ENCODE measurements at regions not wholly inside any gene's neighbourhood (a gene's known extent, or its start where the extent isn't known, plus 50 kb on each side); places are given as distances from the start of the nearest gene placed in this dataset.

DNA sequence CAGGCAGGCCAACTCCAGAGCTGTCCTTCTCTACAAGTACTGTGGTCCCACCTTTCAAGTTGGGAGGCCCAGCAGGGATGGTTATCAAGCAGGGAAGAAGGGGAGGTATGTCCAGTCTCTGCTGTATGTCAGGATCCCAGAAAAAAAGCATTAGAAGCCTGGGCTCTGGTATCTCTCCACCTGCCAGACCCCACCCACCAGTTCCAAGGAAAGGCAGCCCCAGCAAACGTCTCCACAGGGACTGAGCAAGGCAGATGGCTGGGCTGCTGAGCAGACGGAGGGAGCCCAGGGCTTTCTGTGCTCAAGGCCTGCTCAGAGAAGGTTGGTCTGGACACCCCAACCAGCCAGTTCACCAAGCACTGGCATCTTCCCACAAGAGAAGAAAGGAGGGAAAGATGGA lies 287.8 kb downstream of the XXYLT1 start:
- no peak overlapping the region for H3K27ac ChIP-seq (ENCODE audit: insufficient read length, low read depth, low read length)
- H3K9me3 ChIP-seq (ENCODE audit: control insufficient read depth, low read depth, low read length), result no peaks in the 10 kb centered on the region
- no peaks in the 10 kb centered on the region for H3K79me1 ChIP-seq (ENCODE audit: insufficient read depth, low read depth, low read length, poor library complexity, severe bottlenecking)
- peaks cover 6 to 7% of the 10 kb centered on the region in 2 experiments; a peak in 3 of 5 replicates for H3K9me3 Mint-ChIP-seq
- no peak for DNase-seq
- no peak overlapping the region for H2BK5ac ChIP-seq (ENCODE audit: insufficient read length, low read length)
- no peaks in the 10 kb centered on the region for H3K79me2 ChIP-seq (ENCODE audit: insufficient read depth, low read length)
- H3K27me3 Mint-ChIP-seq (ENCODE audit: low read depth), result peaks cover 14% of the 10 kb centered on the region
- H3K4me1 ChIP-seq (ENCODE audit: insufficient read depth, low read length), result no peaks in the 10 kb centered on the region
- no peak overlapping the region for H3K14ac ChIP-seq (ENCODE audit: insufficient read depth, low read length)
- no peak overlapping the region for H2AK5ac ChIP-seq (ENCODE audit: insufficient read length, low read length)
- no peak overlapping the region for H3K4me2 ChIP-seq (ENCODE audit: insufficient read depth, insufficient read length, low read length)
- TF ChIP-seq CTCF (conservative IDR thresholded peaks at IDR 0.05), result no peak
- no peaks in the 10 kb centered on the region for H4K20me1 ChIP-seq (ENCODE audit: control insufficient read depth, insufficient read depth, insufficient read length)
- H2AFZ ChIP-seq (ENCODE audit: low read length), result no peak overlapping the region
- no peaks in the 10 kb centered on the region; the same call in 1 of the 2 replicates for H3K27me3 ChIP-seq (ENCODE audit: insufficient read depth, low read length)
- no peak overlapping the region for H2BK120ac ChIP-seq (ENCODE audit: low read depth, low read length, poor library complexity, severe bottlenecking)
- H3K4me3 Mint-ChIP-seq, result no peak overlapping the region
- H2BK12ac ChIP-seq (ENCODE audit: insufficient read length, low read depth, low read length), result no peak overlapping the region
- H3K9ac ChIP-seq (ENCODE audit: extremely low read depth, insufficient read length, low read length), result no peak overlapping the region
- H2BK15ac ChIP-seq (ENCODE audit: low read depth, low read length), result no peak overlapping the region
- no peak overlapping the region for H3K18ac ChIP-seq (ENCODE audit: insufficient read length, low read depth, low read length)
- no peak overlapping the region; a peak in 1 of 7 replicates for H3K27ac Mint-ChIP-seq
- H2BK20ac ChIP-seq (ENCODE audit: low read depth, low read length, poor library complexity, severe bottlenecking), result no peak overlapping the region
- no peaks in the 10 kb centered on the region for H3K23me2 ChIP-seq (ENCODE audit: insufficient read length, low read depth, low read length, poor library complexity, severe bottlenecking)
- no peak overlapping the region for H3K4ac ChIP-seq (ENCODE audit: low read depth, low read length)
- no peak overlapping the region for H3K56ac ChIP-seq (ENCODE audit: insufficient read length, low read depth, low read length)
- H3K4me1 Mint-ChIP-seq, result peaks cover 5 to 11% of the 10 kb centered on the region in 2 experiments
- no peak overlapping the region for H4K5ac ChIP-seq (ENCODE audit: insufficient read length, low read depth, low read length)
- no peak overlapping the region for H4K91ac ChIP-seq (ENCODE audit: insufficient read length, low read depth, low read length)
- no peak overlapping the region for H3T11ph ChIP-seq (ENCODE audit: low read length)
- WGBS (ENCODE audit: extremely low coverage, insufficient read length, low lambda C conversion rate), result no CpG with 5 or more reads among the region's 2 CpGs
- peaks cover 0 to 2% (median 0%) of the 10 kb centered on the region in 3 experiments; a peak in 2 of 7 replicates for H3K36me3 Mint-ChIP-seq (ENCODE audit: insufficient read depth in 1 of 3, low read depth in 3 of 3)
- no peak overlapping the region for H3K23ac ChIP-seq (ENCODE audit: insufficient read length, low read depth, low read length)
- H4K8ac ChIP-seq (replicated peaks; ENCODE audit: insufficient read length, low read depth, low read length), result no peak overlapping the region
